ENCODE measurements at regions not wholly inside any gene's neighbourhood (a gene's known extent, or its start where the extent isn't known, plus 50 kb on each side); places are given as distances from the start of the nearest gene placed in this dataset.

DNA sequence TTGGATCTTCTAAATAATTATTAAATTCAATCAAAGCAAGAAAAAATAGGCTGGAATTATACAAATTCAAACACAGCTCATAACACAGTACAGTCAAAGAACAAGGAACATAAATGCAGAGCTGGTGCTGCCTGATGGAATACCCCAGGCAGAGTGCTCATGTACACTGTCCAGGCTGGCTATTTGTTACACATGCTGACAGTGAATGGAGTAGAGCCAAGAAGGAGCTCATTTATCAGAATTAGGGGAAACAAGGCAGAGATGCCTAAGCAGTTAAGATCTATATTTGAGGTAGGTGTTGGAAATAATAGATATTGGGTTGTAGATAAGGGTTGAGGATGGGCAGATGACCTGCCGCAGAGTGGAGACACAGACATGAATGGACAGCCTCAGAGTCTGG is 788.2 kb upstream of the ARPP21 start:
- in situ Hi-C loops (cut with HindIII; ENCODE audit: low sequenced_read_pairs) = no loop called here

DNA sequence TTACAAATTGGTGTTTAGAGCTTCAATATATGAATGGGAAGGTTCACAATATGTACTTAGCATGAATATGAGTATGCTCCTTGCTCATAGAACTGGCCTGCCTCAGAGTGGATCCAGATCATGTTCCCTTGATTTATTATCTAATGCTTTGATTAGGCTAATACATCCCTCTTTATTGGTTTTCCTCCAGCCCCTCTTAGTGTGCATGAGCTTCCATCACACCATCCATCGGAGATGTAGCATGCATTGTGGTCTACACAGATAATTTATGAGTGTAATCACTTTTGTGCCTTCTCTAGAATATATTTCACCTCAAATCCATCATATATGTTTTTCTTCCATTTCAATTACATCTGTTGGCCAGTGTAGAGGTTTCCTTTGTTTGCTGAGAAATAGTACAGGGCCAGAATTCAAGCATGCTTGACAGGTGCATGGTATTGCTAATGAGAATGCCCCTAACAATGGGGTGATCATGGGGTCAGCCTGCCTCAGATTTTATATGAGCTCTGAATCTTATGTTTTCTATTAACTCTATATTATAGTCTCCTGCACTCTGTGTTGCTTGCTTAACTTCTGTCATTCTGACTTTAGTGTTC is 786.4 kb upstream of the ARPP21 start:
- in situ Hi-C loops (cut with HindIII; ENCODE audit: low sequenced_read_pairs) = no loop called here

DNA sequence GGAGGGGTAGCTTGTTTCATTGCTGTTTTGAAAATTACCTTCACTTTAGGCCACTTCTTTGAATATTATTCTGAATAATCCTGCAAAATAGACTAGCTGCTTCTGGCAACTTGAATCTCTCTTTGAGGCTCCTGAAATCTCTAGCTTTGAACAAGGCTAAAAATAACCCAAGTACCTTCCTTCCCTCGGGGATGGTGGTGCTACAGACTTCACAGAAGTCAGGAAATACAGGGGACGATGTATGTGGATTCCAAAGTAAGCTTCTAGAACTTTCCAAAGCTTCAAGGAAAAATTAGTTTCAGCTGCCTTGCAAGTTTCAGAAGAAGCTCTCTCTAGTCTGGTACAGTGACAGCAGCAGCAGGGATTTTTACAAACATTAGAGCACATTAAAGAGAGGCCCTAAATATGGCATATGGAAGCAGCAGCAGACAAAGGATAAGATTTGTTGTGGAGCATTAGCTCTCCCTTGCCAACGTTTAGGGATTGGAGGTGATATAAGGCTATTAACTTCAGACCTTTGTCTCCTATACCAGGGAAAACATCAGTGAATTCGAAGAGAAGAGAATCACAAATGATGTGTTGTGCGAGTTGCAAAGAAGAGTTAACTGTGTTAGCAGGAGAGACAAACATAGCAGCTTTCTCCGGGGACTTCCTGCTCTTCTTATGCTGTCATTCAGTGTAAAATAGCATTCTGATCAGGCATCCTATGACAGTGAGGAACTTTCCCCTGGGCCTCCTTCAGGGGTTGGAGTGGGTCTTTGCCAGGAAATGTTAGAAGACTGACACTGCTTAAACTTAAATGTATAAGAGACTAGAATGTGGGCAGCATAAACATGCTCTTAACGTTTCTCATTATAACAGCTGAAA is 783.0 kb upstream of the ARPP21 start:
- in situ Hi-C loops (cut with HindIII; ENCODE audit: low sequenced_read_pairs) = no loop called here

GRCh38 chr3:34858067-34858660 is 781.2 kb upstream of the ARPP21 start:
- in situ Hi-C loops (cut with HindIII; ENCODE audit: low sequenced_read_pairs) = no loop called here

- in situ Hi-C loops (cut with HindIII; ENCODE audit: low sequenced_read_pairs) = no loop called here
Observed at GRCh38 chr3:34859746-34860145, 779.6 kb upstream of the ARPP21 start.

DNA sequence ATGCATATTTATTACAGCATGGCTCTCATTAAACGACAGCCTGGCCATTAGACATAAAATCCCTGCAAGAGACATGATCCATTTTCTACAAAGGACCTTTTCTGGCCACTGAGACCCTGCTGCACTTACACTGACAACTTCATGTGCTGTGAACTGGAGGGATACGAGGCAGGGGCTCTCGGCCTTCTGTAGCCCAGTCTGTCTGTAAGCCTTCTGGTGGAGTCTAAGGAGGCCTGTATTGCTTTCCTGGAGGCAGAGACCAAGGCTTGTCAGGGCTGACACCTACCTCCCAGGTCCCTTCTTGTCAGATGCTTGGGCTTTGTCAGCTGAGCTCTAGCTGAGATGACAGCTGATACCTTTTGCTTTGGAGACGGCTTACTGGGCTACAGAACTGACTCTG is 776.9 kb upstream of the ARPP21 start:
- in situ Hi-C loops (cut with HindIII; ENCODE audit: low sequenced_read_pairs) = no loop called here

- in situ Hi-C loops (cut with HindIII; ENCODE audit: low sequenced_read_pairs) = no loop called here
Observed at GRCh38 chr3:34863485-34863884, 775.8 kb upstream of the ARPP21 start.

DNA sequence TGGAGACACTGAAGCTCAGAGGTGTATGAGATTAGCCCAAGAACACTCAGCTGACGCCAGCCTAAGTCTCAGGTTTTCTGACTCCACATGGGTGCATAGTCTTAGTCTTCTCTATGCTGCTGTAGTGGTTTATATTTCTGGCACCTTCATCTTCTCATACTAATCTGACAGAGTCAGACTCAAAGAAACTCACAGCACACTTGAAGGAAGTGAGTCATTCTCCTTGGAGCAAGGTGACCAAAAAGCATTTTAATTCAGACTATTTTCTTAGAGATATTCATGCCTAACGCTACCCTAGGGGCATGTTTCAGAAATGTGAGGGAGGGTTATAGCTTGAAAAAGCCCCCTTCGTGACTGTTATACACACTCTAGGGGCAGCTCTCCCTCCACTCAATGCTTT is 775.3 kb upstream of the ARPP21 start:
- in situ Hi-C loops (cut with HindIII; ENCODE audit: low sequenced_read_pairs) = no loop called here

DNA sequence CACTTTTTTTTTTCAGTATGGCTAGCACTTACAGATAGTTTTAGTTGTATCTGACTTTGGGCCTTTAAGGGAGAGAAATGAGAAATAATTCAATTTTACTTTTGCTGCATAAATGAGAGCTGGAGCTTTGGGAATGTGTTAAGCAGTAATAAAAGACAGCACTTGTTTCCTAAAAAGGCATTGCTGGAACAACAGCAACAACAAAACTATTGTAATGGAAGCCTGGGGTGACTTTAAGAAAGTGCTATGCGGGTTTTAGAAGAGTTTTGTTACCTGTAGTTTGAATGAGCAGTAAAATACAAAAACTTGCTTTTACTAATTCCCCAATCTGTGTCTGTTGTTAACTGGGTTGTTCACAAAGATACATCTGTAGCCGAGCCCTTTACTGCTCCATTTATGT is 774.0 kb upstream of the ARPP21 start:
- in situ Hi-C loops (cut with HindIII; ENCODE audit: low sequenced_read_pairs) = no loop called here

GRCh38 chr3:34868935-34869334 is 770.4 kb upstream of the ARPP21 start:
- in situ Hi-C loops (cut with HindIII; ENCODE audit: low sequenced_read_pairs) = no loop called here

DNA sequence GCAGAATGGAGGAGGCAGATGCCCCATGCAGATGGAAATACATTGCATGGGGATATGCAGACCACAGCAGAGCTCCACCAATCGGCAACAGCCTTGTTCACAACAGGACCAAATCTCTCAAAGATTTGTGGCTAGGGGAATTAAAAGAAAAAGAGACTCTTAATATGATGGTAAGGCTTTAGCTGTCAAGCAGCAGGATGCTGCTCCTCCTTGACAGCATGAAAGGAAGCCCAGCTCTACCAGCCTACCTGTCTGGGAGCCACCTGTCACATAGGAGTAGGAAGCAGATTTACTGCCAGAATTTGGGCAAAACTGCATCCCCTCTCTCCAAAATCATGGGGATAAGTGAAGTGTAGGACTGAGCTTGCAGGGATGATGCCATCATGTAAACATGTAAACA is 769.6 kb upstream of the ARPP21 start:
- in situ Hi-C loops (cut with HindIII; ENCODE audit: low sequenced_read_pairs) = no loop called here

- in situ Hi-C loops (cut with HindIII; ENCODE audit: low sequenced_read_pairs) = no loop called here
Observed at GRCh38 chr3:34872406-34872805, 766.9 kb upstream of the ARPP21 start.

GRCh38 chr3:34876997-34877396 is 762.3 kb upstream of the ARPP21 start:
- in situ Hi-C loops (cut with HindIII; ENCODE audit: low sequenced_read_pairs) = no loop called here

- in situ Hi-C loops (cut with HindIII; ENCODE audit: low sequenced_read_pairs) = no loop called here
Observed at GRCh38 chr3:34878488-34878887, 760.8 kb upstream of the ARPP21 start.

DNA sequence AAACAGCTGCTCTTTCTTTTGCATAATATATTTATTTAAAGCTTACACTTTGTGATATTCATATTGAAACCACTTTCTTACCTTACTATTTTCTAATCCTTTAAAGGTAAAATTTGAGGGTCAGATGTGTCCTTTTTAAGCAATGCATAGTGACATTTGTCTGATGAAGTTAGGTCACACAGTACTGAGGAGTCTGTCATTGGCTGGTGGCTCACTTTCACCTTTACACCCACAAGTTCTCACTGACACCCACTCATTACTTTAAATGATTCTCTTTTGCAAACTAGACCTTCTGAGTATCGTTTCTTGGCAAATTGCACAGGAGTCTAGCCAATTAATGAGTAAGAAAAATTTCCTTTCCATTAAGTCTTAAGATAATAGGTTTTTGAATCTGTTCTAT is 758.3 kb upstream of the ARPP21 start:
- in situ Hi-C loops (cut with HindIII; ENCODE audit: low sequenced_read_pairs) = no loop called here

- in situ Hi-C loops (cut with HindIII; ENCODE audit: low sequenced_read_pairs) = no loop called here
Observed at GRCh38 chr3:34882764-34883163, 756.6 kb upstream of the ARPP21 start.

DNA sequence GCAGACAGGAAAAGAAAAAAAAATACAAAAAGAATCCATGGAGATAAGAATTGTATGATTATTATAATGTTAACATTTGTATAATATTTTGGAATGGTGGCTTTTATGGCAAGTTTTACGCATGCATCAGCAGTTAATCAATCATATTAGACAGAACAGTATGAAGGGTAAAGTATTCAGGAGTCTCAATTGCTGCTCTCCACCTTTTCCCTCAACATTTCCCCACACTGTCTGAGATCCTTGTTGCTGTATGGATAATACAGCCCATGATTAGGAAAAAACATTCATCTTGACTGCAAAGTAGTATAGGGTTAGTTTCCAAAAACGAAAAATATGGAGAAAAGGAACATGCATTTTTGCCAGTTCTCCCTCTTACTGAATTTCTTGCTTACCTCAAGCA is 755.3 kb upstream of the ARPP21 start:
- in situ Hi-C loops (cut with HindIII; ENCODE audit: low sequenced_read_pairs) = no loop called here

DNA sequence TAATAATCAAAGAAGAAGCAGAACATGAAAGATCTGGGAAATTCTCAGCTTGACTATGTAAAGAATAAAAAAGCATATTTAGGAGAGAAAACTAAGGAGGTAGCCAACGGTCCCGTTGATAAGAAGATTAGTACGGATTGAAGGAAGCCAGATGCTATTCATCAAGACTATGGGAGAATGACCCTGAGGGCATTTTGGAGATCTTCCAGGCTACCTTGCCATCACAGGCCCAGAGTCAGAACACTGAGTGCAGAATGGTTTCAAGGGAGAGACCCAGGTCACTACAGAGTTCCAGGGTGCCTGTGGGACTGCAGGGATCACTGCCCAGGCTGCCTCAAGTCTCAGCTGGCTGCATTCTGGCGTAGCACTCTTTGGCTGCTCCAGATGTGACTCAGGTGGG is 752.9 kb upstream of the ARPP21 start:
- in situ Hi-C loops (cut with HindIII; ENCODE audit: low sequenced_read_pairs) = loop anchor here (5.0 kb wide), 1 partner anchor 1021 kb away; no protein-coding TSS in a partner anchor

GRCh38 chr3:34889641-34890040 is 749.7 kb upstream of the ARPP21 start:
- in situ Hi-C loops (cut with HindIII; ENCODE audit: low sequenced_read_pairs) = loop anchor here (5.0 kb wide), 1 partner anchor 1018 kb away; no protein-coding TSS in a partner anchor

- in situ Hi-C loops (cut with HindIII; ENCODE audit: low sequenced_read_pairs) = no loop called here
Observed at GRCh38 chr3:34890247-34890646, 749.1 kb upstream of the ARPP21 start.

GRCh38 chr3:34891941-34892340 is 747.4 kb upstream of the ARPP21 start:
- in situ Hi-C loops (cut with HindIII; ENCODE audit: low sequenced_read_pairs) = no loop called here

DNA sequence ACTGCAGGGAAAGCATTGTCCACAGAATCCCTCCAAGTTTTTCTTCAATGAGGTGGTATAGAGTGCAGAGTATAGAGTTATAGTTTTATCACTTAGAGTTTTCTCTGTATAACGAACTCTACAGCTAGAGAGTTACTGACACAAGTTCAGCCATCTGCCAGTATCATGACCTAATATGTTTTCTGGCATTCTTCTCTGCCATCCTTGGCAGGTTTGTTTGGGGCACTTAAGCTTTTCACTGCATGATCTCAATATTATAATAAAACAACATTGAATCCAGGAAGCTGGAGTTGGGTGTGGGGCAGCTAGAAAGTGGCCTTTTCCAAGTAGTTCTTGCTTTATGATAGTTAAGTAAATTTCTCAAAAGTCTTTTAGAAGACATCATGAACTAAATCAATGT is 743.5 kb upstream of the ARPP21 start:
- in situ Hi-C loops (cut with HindIII; ENCODE audit: low sequenced_read_pairs) = no loop called here

Data from endothelial cell of hepatic sinusoid (primary cell).